GM11168 (cell line): ENCODE measurements at regions not wholly inside any gene's neighbourhood (a gene's known extent, or its start where the extent isn't known, plus 50 kb on each side); places are given as distances from the start of the nearest gene placed in this dataset.

Experiments used
- in situ Hi-C: fragments of 300-500 bp; cut with MboI; formaldehyde crosslinking; loops from one replicate; pipeline ENCODE4 v1.12.0; 2022; ENCODE audit warnings: low sequenced_read_pairs; ENCODE audit not compliant: unreplicated experiment

GRCh38 chr7:96638669-96639068 is 71.0 kb downstream of the SEM1 start:
- in situ Hi-C loops: no loop called here

- in situ Hi-C loops: no loop called here
These were observed 72.1 kb downstream of the SEM1 start for GRCh38 chr7:96637522-96637921.

GRCh38 chr7:96636979-96637378 is 72.7 kb downstream of the SEM1 start:
- in situ Hi-C loops: no loop called here

GRCh38 chr7:96636342-96636860 is 73.2 kb downstream of the SEM1 start:
- in situ Hi-C loops: no loop called here

- in situ Hi-C loops: no loop called here
These were observed 79.8 kb downstream of the SEM1 start for GRCh38 chr7:96629884-96630283.

GRCh38 chr7:96624954-96625353 is 84.7 kb downstream of the SEM1 start:
- in situ Hi-C loops: no loop called here

- in situ Hi-C loops: no loop called here
These were observed 87.7 kb downstream of the SEM1 start for GRCh38 chr7:96621932-96622331.

GRCh38 chr7:96614154-96614867 is 95.3 kb downstream of the SEM1 start:
- in situ Hi-C loops: no loop called here

- in situ Hi-C loops: no loop called here
These were observed 97.6 kb downstream of the SEM1 start for GRCh38 chr7:96612034-96612433.

- in situ Hi-C loops: no loop called here
These were observed 104.5 kb downstream of the SEM1 start for GRCh38 chr7:96605045-96605716.

GRCh38 chr7:96599288-96599936 is 110.2 kb downstream of the SEM1 start:
- in situ Hi-C loops: no loop called here

- in situ Hi-C loops: no loop called here
These were observed 111.2 kb downstream of the SEM1 start for GRCh38 chr7:96598421-96598820.

GRCh38 chr7:96596120-96596826 is 113.4 kb downstream of the SEM1 start:
- in situ Hi-C loops: no loop called here

GRCh38 chr7:96591900-96592676 is 117.6 kb downstream of the SEM1 start:
- in situ Hi-C loops: no loop called here

GRCh38 chr7:96591159-96591899 is 118.3 kb downstream of the SEM1 start:
- in situ Hi-C loops: no loop called here

GRCh38 chr7:96589038-96589437 is 120.6 kb downstream of the SEM1 start:
- in situ Hi-C loops: no loop called here

GRCh38 chr7:96579119-96579518 is 130.5 kb downstream of the SEM1 start:
- in situ Hi-C loops: no loop called here

GRCh38 chr7:96578606-96579005 is 131.0 kb downstream of the SEM1 start:
- in situ Hi-C loops: no loop called here

GRCh38 chr7:96563409-96563808 is 146.2 kb downstream of the SEM1 start:
- in situ Hi-C loops: no loop called here
